GM12878 (cell line): ENCODE measurements at regions not wholly inside any gene's neighbourhood (a gene's known extent, or its start where the extent isn't known, plus 50 kb on each side); places are given as distances from the start of the nearest gene placed in this dataset.
"Not testable (repeated sequence)": the region's sequence is repeated elsewhere in the genome, so short reads cannot be mapped to it uniquely, and the experiment has no call there.

ENCODE experiments used
- ATAC-seq: fragments of 200-7000 bp; cut with Tn5 transposase; 3 replicates; pipeline ENCODE4 v1.9.1; 2020; ENCODE audit warnings: mild to moderate bottlenecking, moderate library complexity
- BruUV-seq: library from RNA; stranded (reverse); fragments of 400-500 nt; replicated peaks from 2 replicates; lab custom pipeline; 2021; lab: Mats Ljungman, UMichigan
- CTCF ChIA-PET: fragments of 300-600 bp; sonication (Branson Sonifier 250); formaldehyde crosslinking; extraction: SDS; loops from one replicate; lab custom pipeline; 2021; ENCODE audit warnings: inconsistent platforms; lab: Yijun Ruan, JAX
- POLR2A ChIA-PET: fragments of 350-600 bp; formaldehyde crosslinking; extraction: SDS; loops from one replicate; lab custom pipeline; 2021; ENCODE audit warnings: inconsistent platforms; lab: Charles Lee
- RAD21 ChIA-PET: fragments of 300-600 bp; sonication (Branson Sonifier 250); formaldehyde crosslinking; loops from one replicate; lab custom pipeline; 2023; ENCODE audit warnings: antibody characterized with exemption; ENCODE audit not compliant: unreplicated experiment; lab: Charles Lee
- SMC1A ChIA-PET: fragments of 300-600 bp; sonication (Branson Sonifier 250); formaldehyde crosslinking; loops from one replicate; lab custom pipeline; 2023; ENCODE audit not compliant: unreplicated experiment, uncharacterized antibody; lab: Charles Lee
- DNase-seq: peaks from one replicate; pipeline ENCODE4 v3.0.0-alpha.2; 2011; ENCODE audit warnings: low read depth, low spot score
- FAIRE-seq: peaks from 3 replicates; lab custom pipeline; 2011; peaks lifted over from hg19 to GRCh38; lab: Jason Lieb, UNC
- H2AFZ ChIP-seq: 2 replicates; pipeline ENCODE4 v1.6.0; 2011; ENCODE audit warnings: low read depth, low read length, control low read depth; ENCODE audit not compliant: control insufficient read depth
- H3K27ac ChIP-seq: 2 replicates; pipeline ENCODE4 v1.5.1; 2011; ENCODE audit warnings: control low read depth; ENCODE audit not compliant: control insufficient read depth, insufficient read depth
- H3K27me3 ChIP-seq, 2 experiments: replicated peaks in 1 of 2; 2 replicates each; pipeline versions ENCODE4 v1.6.0 to v1.6.1; 2011; ENCODE audit warnings: low read length in 1 of 2; ENCODE audit not compliant: control insufficient read depth in 2 of 2, insufficient read depth in 2 of 2
- H3K36me3 ChIP-seq, 2 experiments: 2 replicates each; pipeline ENCODE4 v1.5.1; 2011; ENCODE audit warnings: low read length in 1 of 2; ENCODE audit not compliant: control insufficient read depth in 2 of 2, insufficient read depth in 2 of 2
- H3K4me1 ChIP-seq: 2 replicates; pipeline ENCODE4 v1.6.1; 2011; ENCODE audit warnings: mild to moderate bottlenecking, low read length, moderate library complexity, mixed read lengths; ENCODE audit not compliant: control insufficient read depth, insufficient read depth
- H3K4me2 ChIP-seq: 2 replicates; pipeline ENCODE4 v1.6.0; 2011; ENCODE audit warnings: control low read depth; ENCODE audit not compliant: control insufficient read depth, insufficient read depth
- H3K4me3 ChIP-seq: fragments of 200-600 bp; sonication (generic); 2 replicates; pipeline ENCODE4 v1.5.1; 2016
- H3K79me2 ChIP-seq: 2 replicates; pipeline ENCODE4 v1.6.0; 2011; ENCODE audit warnings: low read length; ENCODE audit not compliant: control insufficient read depth, insufficient read depth
- H3K9ac ChIP-seq: 2 replicates; pipeline ENCODE4 v1.8.0; 2011; ENCODE audit warnings: low read length, control low read depth, mixed read lengths; ENCODE audit not compliant: control insufficient read depth, insufficient read depth
- H3K9me3 ChIP-seq: replicated peaks from 3 replicates; pipeline ENCODE4 v1.5.1; 2011; ENCODE audit warnings: mild to moderate bottlenecking, low read length; ENCODE audit not compliant: control insufficient read depth, insufficient read depth
- H4K20me1 ChIP-seq: 2 replicates; pipeline ENCODE4 v1.6.0; 2011; ENCODE audit not compliant: control insufficient read depth, insufficient read depth
- CBX5 ChIP-seq: sonication (generic); IDR thresholded peaks from 2 replicates; pipeline ENCODE4 v1.6.1; 2016; ENCODE audit warnings: low read depth, moderate library complexity, mild to moderate bottlenecking, inconsistent platforms
- CHD2 ChIP-seq: IDR thresholded peaks from 2 replicates; pipeline ENCODE4 v1.6.1; 2011; ENCODE audit warnings: low read depth, low read length, improper control_type of control experiment, borderline replicate concordance
- DPF2 ChIP-seq: fragments of 450-650 bp; IDR thresholded peaks from 2 replicates; pipeline ENCODE4 v1.6.1; 2017; ENCODE audit warnings: mild to moderate bottlenecking
- LARP7 ChIP-seq: fragments of 450-650 bp; IDR thresholded peaks from 2 replicates; pipeline ENCODE4 v1.6.1; 2017; ENCODE audit warnings: mild to moderate bottlenecking
- RAD21 ChIP-seq: IDR thresholded peaks from 2 replicates; pipeline ENCODE4 v1.6.1; 2011; ENCODE audit warnings: mild to moderate bottlenecking, low read depth, low read length, moderate library complexity; ENCODE audit not compliant: insufficient read depth
- SMARCA5 ChIP-seq: fragments of 450-650 bp; IDR thresholded peaks from 2 replicates; pipeline ENCODE4 v1.6.1; 2017; ENCODE audit warnings: mild to moderate bottlenecking
- SMC3 ChIP-seq: IDR thresholded peaks from 2 replicates; pipeline ENCODE4 v1.6.1; 2011; ENCODE audit warnings: low read length, improper control_type of control experiment, borderline replicate concordance
- ZZZ3 ChIP-seq: IDR thresholded peaks from 2 replicates; pipeline ENCODE4 v1.6.1; 2011; ENCODE audit warnings: low read depth; ENCODE audit not compliant: control insufficient read depth, insufficient read length
- WGBS: methylation state at CpG from one replicate; pipeline ENCODE4 v1.1.6; 2016; ENCODE audit warnings: low lambda C conversion rate; ENCODE audit not compliant: insufficient replicate concordance, insufficient coverage; ENCODE audit errors: missing lambda C conversion rate; 5-methylcytosine and 5-hydroxymethylcytosine counted together
- in situ Hi-C: fragments of 300-500 bp; cut with MboI; formaldehyde crosslinking; loops from 9 replicates; pipeline ENCODE4 v1.14.3; 2018; ENCODE audit warnings: mixed read lengths
- intact Hi-C: fragments of 100-400 bp; cut with micrococcal nuclease; formaldehyde crosslinking; loops from one replicate; pipeline ENCODE4 v1.14.2; 2022; ENCODE audit not compliant: unreplicated experiment
- TF ChIP-seq, protein P1 (sequence below), 3 experiments: IDR thresholded peaks in 2 of 3; conservative IDR thresholded peaks in 1 of 3; 2 replicates each; pipeline ENCODE4 v1.5.1; 2011; ENCODE audit warnings: low read depth in 3 of 3, low read length in 3 of 3, mild to moderate bottlenecking in 3 of 3, control low read depth in 2 of 3, moderate library complexity in 2 of 3, inconsistent platforms in 1 of 3, mixed read lengths in 1 of 3; ENCODE audit not compliant: control insufficient read depth in 2 of 3, insufficient read depth in 1 of 3; ENCODE audit errors: extremely low read depth in 1 of 3

- Histone ChIP-seq H3K9ac (no peak overlapping the region), H4K20me1 (no peaks in the 10 kb centered on the region), H3K4me2 (no peak overlapping the region), H3K4me3 (no peak overlapping the region), H3K9me3 (peaks cover 10% of the 10 kb centered on the region; the same call in 2 of the 3 replicates), H3K36me3 (no peaks in the 10 kb centered on the region), H3K4me1 (no peaks in the 10 kb centered on the region), H3K27ac (no peak overlapping the region), H3K79me2 (no peaks in the 10 kb centered on the region), H3K27me3 (no peaks in the 10 kb centered on the region), H2AFZ (no peak overlapping the region)
- ChIA-PET RAD21 (no interaction called here), CTCF (interaction anchor here (1.5 kb wide), 1 partner anchor 14 kb away, joined by 5 read pairs; no protein-coding TSS in a partner anchor), SMC1A (no interaction called here), POLR2A (no interaction called here)
- in situ Hi-C loops, result no loop called here
- FAIRE-seq (no peak), ATAC-seq (peak; percentile 73), DNase-seq (peak; percentile 3)
- intact Hi-C loops, result loop anchor here (10.0 kb wide), 1 partner anchor 808 kb away; the partner anchor contains the start of gene ZNF608
- no TSS peak for BruUV-seq
- no peak for TF ChIP-seq LARP7
- TF ChIP-seq SMC3, result peak; percentile 43; the same call in 1 of the 2 replicates
- peak; percentile 80 for TF ChIP-seq RAD21
- TF ChIP-seq, protein P1, sequence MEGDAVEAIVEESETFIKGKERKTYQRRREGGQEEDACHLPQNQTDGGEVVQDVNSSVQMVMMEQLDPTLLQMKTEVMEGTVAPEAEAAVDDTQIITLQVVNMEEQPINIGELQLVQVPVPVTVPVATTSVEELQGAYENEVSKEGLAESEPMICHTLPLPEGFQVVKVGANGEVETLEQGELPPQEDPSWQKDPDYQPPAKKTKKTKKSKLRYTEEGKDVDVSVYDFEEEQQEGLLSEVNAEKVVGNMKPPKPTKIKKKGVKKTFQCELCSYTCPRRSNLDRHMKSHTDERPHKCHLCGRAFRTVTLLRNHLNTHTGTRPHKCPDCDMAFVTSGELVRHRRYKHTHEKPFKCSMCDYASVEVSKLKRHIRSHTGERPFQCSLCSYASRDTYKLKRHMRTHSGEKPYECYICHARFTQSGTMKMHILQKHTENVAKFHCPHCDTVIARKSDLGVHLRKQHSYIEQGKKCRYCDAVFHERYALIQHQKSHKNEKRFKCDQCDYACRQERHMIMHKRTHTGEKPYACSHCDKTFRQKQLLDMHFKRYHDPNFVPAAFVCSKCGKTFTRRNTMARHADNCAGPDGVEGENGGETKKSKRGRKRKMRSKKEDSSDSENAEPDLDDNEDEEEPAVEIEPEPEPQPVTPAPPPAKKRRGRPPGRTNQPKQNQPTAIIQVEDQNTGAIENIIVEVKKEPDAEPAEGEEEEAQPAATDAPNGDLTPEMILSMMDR (IDR thresholded peaks at IDR 0.05 in 2 of 3, conservative IDR thresholded peaks at IDR 0.05 in 1 of 3; ENCODE audit: control insufficient read depth in 2 of 3, extremely low read depth in 1 of 3, insufficient read depth in 1 of 3, low read depth in 3 of 3, low read length in 3 of 3), result peak; percentile 39 to 54 (median 51); a peak in 4 of 6 replicates
- WGBS, result 18% methylated on average over 6 of the region's 6 CpGs
Measured at GRCh38 chr5:123937230-123937629, 425.3 kb downstream of the CSNK1G3 start.

GRCh38 chr5:123936548-123936947, 424.6 kb downstream of the CSNK1G3 start:
- intact Hi-C loops (loop anchor here (10.0 kb wide), 1 partner anchor 808 kb away; the partner anchor contains the start of gene ZNF608), in situ Hi-C loops (no loop called here)
- no peak overlapping the region for H3K4me3 ChIP-seq
- ChIA-PET CTCF (interaction anchor here (1.5 kb wide), 1 partner anchor 13 kb away, joined by 5 read pairs; no protein-coding TSS in a partner anchor), RAD21 (no interaction called here), POLR2A (no interaction called here), SMC1A (no interaction called here)
- no peak overlapping the region for H3K4me2 ChIP-seq
- no TSS peak for BruUV-seq
- FAIRE-seq (no peak), DNase-seq (no peak), ATAC-seq (no peak)
- WGBS, result 71% methylated on average over 4 of the region's 4 CpGs
- H4K20me1 ChIP-seq, result no peaks in the 10 kb centered on the region
- H3K79me2 ChIP-seq, result no peaks in the 10 kb centered on the region
- no peaks in the 10 kb centered on the region for H3K4me1 ChIP-seq
- no peak overlapping the region for H2AFZ ChIP-seq
- H3K9ac ChIP-seq, result no peak overlapping the region
- H3K27me3 ChIP-seq, result no peaks in the 10 kb centered on the region
- H3K9me3 ChIP-seq, result peaks cover 10% of the 10 kb centered on the region; the same call in 2 of the 3 replicates
- H3K27ac ChIP-seq, result no peak overlapping the region
- H3K36me3 ChIP-seq, result no peaks in the 10 kb centered on the region
- TF ChIP-seq CHD2 (no peak), DPF2 (no peak), CBX5 (peak; percentile 85; the same call in 1 of the 2 replicates), ZZZ3 (no peak), SMARCA5 (no peak)

- H3K27ac ChIP-seq, H3K4me2 ChIP-seq, ATAC-seq, H3K9ac ChIP-seq, FAIRE-seq, H2AFZ ChIP-seq, POLR2A ChIA-PET, RAD21 ChIA-PET, H3K4me1 ChIP-seq, DNase-seq, H3K79me2 ChIP-seq, BruUV-seq, H3K27me3 ChIP-seq, SMC1A ChIA-PET, CTCF ChIA-PET, H4K20me1 ChIP-seq, in situ Hi-C loops, H3K9me3 ChIP-seq, H3K4me3 ChIP-seq, H3K36me3 ChIP-seq: not testable (repeated sequence)
- WGBS, result 38% methylated on average over 7 of the region's 7 CpGs
- intact Hi-C loops, result loop anchor here (10.0 kb wide), 1 partner anchor 811 kb away; the partner anchor contains the start of gene ZNF608
Measured at GRCh38 chr5:123933812-123934211, 421.8 kb downstream of the CSNK1G3 start.
